IPS-18a (cell line): ENCODE measurements at regions not wholly inside any gene's neighbourhood (a gene's known extent, or its start where the extent isn't known, plus 50 kb on each side); places are given as distances from the start of the nearest gene placed in this dataset.
"Not testable (repeated sequence)": the region's sequence is repeated elsewhere in the genome, so short reads cannot be mapped to it uniquely, and the experiment has no call there.

ENCODE experiments used
- H3K27ac ChIP-seq: one replicate; pipeline ENCODE4 v1.5.1; 2013; ENCODE audit warnings: low read length
- H3K27me3 ChIP-seq: one replicate; pipeline ENCODE4 v1.6.1; 2013; ENCODE audit warnings: mild to moderate bottlenecking, low read length; ENCODE audit not compliant: control insufficient read depth, insufficient read depth
- H3K36me3 ChIP-seq: one replicate; pipeline ENCODE4 v1.6.1; 2013; ENCODE audit warnings: low read depth, low read length; ENCODE audit not compliant: control insufficient read depth
- H3K4me1 ChIP-seq: one replicate; pipeline ENCODE4 v1.6.1; 2013; ENCODE audit warnings: low read depth, low read length; ENCODE audit not compliant: control insufficient read depth
- H3K4me3 ChIP-seq: one replicate; pipeline ENCODE4 v1.5.1; 2013; ENCODE audit warnings: low read length
- H3K9ac ChIP-seq: one replicate; pipeline ENCODE4 v1.6.1; 2013; ENCODE audit warnings: mild to moderate bottlenecking, low read length, moderate library complexity
- H3K9me3 ChIP-seq: one replicate; pipeline ENCODE4 v1.6.1; 2013; ENCODE audit warnings: low read depth, low read length; ENCODE audit not compliant: control insufficient read depth

DNA sequence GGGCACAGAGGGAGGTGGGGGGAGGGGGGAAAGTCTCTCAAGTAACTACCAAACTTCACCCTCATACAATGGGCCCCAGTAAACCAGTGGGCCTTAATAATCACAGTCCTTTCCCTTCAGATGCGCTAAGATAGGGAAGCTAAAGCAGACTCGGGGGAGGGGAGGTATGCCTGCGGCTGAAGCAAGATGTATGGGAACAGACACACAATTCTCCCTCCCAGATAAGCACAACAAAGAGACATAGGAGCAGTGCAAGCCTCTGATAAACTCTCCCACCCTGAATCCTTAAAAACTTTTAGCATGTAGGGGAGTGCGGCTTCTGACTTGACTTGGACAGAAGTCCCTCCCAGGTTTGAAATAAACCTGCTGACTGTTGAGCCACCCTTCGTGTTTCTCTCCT is 54.7 kb downstream of the PROP1 start:
- not testable (repeated sequence) for H3K9ac ChIP-seq, H3K36me3 ChIP-seq, H3K27me3 ChIP-seq

DNA sequence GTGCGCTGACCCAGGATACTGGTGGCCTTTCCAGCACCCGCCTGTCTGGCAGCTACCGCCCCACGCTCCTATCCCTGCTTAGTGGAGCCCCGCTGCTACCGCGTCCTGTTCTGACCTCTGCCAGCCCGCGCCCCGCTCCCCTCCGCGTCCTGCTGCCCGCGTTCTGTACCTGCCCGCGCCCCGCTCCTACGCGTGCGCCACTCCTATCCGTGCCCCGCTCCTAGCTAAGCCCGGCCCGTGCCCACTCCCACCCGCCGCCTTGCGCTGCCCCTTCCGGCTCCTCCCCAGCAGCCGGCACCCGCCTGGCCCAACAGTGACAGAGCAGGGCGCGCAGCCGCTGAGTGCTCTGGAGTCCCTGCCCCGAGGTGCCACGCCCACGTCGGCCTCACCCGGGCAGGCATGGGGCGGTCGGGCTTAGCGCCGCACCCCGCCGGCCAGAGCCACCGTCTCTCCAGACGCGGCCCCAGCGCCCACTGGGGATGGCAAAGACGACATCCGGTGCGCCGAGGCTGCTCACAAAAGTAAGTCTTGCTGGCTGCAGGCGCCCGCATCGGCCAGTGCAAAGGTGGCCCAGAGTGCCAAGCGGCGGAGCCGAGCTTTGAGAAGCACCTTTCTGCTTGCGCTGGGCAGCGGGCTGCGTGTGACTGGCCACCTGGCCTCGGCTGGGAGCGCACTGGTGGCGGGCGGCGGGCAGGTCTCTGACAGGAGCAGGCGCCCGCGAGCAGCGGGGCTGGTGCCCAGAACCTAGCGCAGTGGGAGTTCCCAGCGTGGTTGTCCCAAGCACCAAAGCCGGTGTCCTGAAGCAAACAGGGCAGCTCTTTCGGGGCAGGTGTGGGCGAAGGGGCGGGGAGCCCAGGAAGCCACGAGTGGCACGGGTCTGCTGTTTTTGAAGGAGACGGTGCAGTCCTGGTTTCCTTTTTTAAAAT is 56.5 kb downstream of the PROP1 start:
- not testable (repeated sequence) for H3K9me3 ChIP-seq, H3K27ac ChIP-seq, H3K36me3 ChIP-seq, H3K9ac ChIP-seq, H3K4me1 ChIP-seq, H3K27me3 ChIP-seq
- peak overlapping the region; percentile 37 for H3K4me3 ChIP-seq

More for the DNA sequence above, 54.7 kb downstream of the PROP1 start:
- not testable (repeated sequence) for H3K4me1 ChIP-seq, H3K27ac ChIP-seq, H3K4me3 ChIP-seq, H3K9me3 ChIP-seq

DNA sequence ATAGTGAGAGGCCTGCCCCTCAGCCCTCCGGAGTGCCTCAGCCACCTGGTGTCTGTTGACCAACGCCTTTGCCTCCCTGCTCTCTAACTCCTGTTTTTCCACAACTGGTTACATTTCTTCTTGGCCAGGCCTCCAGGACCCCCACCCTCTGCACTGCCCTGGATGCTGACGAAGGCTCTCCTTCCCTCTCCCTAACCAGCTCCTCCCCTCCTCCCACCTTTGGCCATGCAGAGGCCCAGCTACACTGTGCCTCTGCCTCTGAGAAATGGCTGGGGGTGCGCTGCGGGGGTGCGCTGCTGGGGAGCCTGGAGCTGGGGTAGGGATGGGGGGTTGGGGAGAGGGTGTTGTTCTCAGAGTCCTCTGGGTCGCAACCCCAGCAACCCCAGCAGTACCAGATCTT is 57.3 kb downstream of the PROP1 start:
- not testable (repeated sequence) for H3K36me3 ChIP-seq, H3K4me1 ChIP-seq, H3K27ac ChIP-seq, H3K9me3 ChIP-seq, H3K27me3 ChIP-seq, H3K9ac ChIP-seq
- peak overlapping the region; percentile 37 for H3K4me3 ChIP-seq

DNA sequence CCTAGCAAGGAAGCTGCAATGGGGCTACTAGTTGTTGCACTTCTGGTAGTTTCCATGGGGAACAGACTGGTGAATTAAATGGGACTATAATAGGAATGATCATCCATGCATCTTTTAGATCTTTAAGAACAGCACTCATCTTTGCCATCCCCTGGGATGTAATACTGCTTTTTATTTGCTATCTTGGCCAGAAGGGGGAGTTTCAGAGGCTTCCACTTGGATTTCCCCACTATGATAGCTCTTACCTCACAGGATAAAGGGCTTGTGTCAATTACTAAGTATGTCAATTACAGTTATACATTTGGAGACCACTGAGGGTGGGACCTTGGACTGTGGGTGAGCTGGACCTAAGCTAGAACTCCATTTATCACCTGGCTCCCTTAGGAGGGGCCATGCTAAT is 61.8 kb downstream of the PROP1 start:
- H3K27me3 ChIP-seq, H3K9me3 ChIP-seq, H3K4me3 ChIP-seq, H3K27ac ChIP-seq, H3K4me1 ChIP-seq, H3K9ac ChIP-seq, H3K36me3 ChIP-seq: not testable (repeated sequence)

DNA sequence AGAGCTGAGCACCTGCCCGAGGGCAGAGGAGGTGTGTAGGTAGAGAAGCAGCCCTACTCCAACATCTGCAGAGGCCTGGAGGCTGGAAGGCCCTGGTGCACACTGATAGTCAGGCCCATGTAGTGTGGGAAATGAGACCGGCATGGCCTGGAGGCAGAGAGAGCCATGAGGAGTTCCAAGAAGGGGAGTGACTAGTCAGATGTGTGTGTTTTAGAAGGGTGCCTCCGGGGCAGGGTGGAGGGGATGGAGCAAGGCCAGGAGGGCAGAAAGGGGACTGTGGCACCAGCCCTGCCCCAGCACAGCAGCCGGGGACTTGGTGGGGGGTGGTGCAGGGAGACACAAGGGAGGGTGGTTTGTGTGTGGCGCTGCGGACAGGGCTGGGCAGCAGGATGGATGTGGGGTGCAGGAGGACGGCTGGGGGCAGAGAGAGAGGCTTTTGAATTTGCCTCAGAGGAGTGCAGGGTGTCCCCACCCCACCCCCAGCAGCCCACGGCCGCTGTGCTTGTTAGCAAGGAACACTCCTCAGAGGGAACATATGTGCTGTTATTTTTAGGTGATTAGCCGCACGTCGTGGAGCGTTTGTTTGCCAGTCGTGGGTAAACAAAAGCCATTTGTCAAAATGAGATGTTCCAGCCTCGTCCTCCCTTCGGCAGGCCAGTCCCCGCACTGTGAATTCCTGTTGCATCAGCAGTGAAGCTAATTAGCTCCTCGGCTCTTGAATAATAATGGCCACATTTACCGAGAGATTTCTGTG is 65.6 kb downstream of the PROP1 start:
- H3K4me1 ChIP-seq, H3K4me3 ChIP-seq, H3K27me3 ChIP-seq, H3K9me3 ChIP-seq, H3K9ac ChIP-seq, H3K36me3 ChIP-seq, H3K27ac ChIP-seq: not testable (repeated sequence)

DNA sequence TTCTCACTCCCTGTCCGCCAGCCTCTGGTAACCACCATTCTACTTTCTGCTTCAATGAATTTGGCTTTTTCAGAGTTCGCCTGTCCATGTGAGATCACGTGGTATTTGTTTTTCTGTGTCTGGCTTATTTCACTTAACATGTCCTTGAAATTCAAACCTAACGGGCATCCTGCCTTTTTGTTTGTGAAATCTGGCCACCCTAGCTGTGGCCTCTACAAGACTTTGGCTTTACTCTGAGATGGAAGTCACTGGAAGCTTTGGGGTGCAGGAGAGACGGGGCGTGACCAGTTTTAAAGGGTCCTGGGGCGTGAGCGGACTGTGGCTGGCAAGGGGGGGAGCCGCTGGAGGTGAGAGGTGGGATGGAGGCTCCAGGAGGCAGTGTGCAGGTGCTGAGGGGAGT is 66.4 kb downstream of the PROP1 start:
- H3K4me1 ChIP-seq, H3K9me3 ChIP-seq, H3K27ac ChIP-seq: not testable (repeated sequence)

DNA sequence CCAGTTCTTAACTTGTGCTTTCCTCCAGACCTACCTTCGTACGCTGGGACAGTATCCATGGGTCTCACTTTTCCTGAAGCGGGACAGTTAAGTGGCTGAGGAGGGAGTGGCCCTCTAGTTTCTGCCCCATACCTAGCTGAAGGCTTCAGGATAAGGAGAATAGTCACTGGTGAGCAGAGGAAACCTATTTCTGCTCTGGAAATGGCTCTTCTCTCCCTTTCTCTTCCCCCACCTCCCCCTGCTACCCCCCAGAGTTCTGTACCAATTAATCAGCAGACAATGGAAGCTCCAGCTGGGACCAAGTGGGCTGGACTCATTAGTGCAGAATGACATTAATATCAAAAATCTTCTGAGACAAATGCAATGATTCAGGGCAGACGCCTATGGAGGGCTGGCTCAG is 68.5 kb downstream of the PROP1 start:
- H3K36me3 ChIP-seq, H3K4me1 ChIP-seq, H3K27ac ChIP-seq, H3K9me3 ChIP-seq, H3K9ac ChIP-seq, H3K27me3 ChIP-seq, H3K4me3 ChIP-seq: not testable (repeated sequence)

More for the DNA sequence above, 66.4 kb downstream of the PROP1 start:
- not testable (repeated sequence) for H3K9ac ChIP-seq, H3K36me3 ChIP-seq, H3K27me3 ChIP-seq, H3K4me3 ChIP-seq

DNA sequence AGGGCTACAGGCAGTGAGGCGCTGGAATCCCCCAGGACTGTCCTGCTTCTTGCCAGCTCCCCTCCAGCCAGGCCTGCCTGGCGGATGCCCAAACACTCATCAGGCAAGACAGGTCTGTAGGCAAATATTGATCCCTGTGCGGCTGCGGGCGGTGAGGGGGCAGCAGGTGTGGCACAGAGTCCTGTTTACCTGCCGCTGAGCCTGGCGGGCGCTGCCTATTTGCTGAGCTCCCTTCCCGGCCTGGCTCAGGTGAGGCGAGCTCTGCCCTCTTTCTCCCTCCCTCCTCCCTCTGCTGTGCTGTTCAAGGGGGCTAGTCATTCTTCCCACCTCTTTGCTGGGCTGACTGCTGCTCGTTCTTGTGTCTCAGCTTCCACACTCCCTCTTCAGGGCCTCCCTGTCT is 71.5 kb downstream of the PROP1 start:
- not testable (repeated sequence) for H3K4me1 ChIP-seq, H3K36me3 ChIP-seq, H3K4me3 ChIP-seq, H3K9ac ChIP-seq, H3K9me3 ChIP-seq, H3K27me3 ChIP-seq, H3K27ac ChIP-seq

DNA sequence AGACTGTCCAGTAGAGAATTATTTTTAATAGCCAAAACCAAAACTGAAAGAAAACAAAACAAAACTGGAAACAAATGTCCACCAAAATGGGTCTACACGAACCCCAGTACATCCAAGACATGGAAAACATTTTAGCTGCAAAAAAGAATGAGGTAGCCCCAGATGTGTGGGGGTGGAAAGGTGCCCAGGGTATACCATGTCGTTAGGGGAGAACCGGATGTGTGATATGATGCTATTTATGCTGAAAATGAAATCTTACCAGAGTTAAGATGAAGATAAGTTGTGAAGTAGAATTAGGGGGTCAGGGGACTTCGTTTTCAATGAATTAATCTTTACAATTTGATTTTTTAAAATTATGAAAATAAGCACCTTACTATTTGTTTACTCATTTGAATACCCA is 72.2 kb downstream of the PROP1 start:
- not testable (repeated sequence) for H3K27ac ChIP-seq, H3K9me3 ChIP-seq, H3K9ac ChIP-seq, H3K4me3 ChIP-seq, H3K36me3 ChIP-seq, H3K27me3 ChIP-seq, H3K4me1 ChIP-seq

DNA sequence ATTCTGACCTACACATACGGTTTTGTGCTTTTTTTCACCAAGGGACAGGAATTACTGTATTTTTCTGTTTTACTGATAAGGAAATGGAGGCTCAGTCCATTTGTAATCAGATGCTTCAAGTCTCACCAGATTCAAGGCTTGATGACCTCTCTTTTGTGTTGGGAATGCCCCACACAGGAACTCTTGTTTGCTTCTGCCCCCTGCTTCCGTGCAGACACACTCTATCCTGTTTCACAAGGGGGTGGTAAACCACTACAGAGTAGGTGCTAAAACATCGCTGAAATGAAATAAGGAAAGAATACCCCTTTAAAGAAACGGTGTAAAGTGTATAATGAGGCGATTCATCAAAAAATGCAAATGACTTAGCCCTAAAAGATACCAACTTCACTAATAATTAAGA is 72.9 kb downstream of the PROP1 start:
- H3K27me3 ChIP-seq, H3K9ac ChIP-seq, H3K4me1 ChIP-seq, H3K27ac ChIP-seq, H3K4me3 ChIP-seq, H3K36me3 ChIP-seq, H3K9me3 ChIP-seq: not testable (repeated sequence)

DNA sequence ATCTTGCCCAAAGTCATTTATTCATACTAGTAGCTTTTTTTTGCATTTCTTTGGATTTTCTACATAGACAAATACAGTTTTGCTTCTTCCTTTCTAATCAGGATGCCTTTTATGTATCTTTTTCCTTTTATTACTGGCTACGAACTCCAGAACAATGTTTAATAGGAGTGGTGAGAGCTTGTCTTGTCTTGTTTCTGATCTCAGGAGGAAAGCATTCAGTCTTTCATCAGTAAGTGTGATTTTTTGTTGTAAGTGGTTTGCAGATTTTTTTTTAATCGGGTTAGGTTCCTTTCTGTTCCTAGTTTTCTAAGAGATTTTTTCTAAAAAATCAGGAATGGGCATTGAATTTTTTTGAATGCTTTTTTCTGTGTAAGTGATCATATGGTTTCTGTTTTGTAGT is 86.8 kb downstream of the PROP1 start:
- not testable (repeated sequence) for H3K27me3 ChIP-seq, H3K36me3 ChIP-seq, H3K9me3 ChIP-seq, H3K9ac ChIP-seq, H3K4me3 ChIP-seq, H3K27ac ChIP-seq, H3K4me1 ChIP-seq

DNA sequence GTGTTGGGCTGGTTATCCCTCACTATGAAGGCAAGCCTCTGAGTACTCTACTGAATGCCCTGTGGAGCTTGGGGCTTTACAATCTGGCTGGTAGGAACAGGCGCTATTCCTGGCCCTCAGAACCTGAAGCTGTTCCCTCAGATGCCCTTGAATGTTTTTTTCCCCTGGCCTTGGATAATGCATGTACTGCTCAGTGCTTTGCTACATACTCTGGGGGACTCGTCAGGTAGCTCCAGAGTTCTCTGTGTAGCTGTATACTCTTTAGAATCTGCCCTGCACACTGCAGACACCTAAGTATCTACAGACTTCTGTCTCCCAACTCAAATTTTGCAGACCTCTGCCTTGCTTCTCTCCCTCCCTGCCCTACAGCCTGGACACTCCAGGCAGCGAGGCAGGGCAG is 93.2 kb downstream of the PROP1 start:
- H3K4me3 ChIP-seq, H3K27ac ChIP-seq: not testable (repeated sequence)

More for the DNA sequence above, 93.2 kb downstream of the PROP1 start:
- H3K27me3 ChIP-seq, H3K4me1 ChIP-seq, H3K9ac ChIP-seq, H3K9me3 ChIP-seq, H3K36me3 ChIP-seq: not testable (repeated sequence)
